AML-193 (cell line): ENCODE measurements at regions not wholly inside any gene's neighbourhood (a gene's known extent, or its start where the extent isn't known, plus 50 kb on each side); places are given as distances from the start of the nearest gene placed in this dataset.
"Not testable (repeated sequence)": the region's sequence is repeated elsewhere in the genome, so short reads cannot be mapped to it uniquely, and the experiment has no call there.

ENCODE experiments used
- DNase-seq, 2 experiments: peaks; one replicate each; lab custom pipeline; 2025; lab: John Stamatoyannopoulos, UW

DNA sequence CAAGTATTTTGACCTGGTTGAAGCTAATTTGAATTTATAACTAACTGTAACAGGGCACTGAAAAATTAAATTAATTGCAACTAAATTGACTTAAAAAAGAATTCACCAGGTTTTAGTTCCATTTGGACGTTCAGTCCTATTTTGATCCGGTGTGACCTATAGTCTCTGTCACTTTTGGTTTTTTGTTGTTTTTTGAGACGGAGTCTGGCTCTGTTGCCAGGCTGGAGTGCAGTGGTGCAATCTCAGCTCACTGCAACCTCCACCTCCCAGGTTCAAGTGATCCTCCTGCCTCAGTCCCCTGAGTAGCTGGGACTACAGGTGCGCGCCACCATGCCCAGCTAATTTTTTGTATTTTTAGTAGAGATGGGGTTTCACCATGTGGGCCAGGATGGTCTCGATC lies 91.2 kb downstream of the GADD45G start:
- DNase-seq, result not testable (repeated sequence)

DNA sequence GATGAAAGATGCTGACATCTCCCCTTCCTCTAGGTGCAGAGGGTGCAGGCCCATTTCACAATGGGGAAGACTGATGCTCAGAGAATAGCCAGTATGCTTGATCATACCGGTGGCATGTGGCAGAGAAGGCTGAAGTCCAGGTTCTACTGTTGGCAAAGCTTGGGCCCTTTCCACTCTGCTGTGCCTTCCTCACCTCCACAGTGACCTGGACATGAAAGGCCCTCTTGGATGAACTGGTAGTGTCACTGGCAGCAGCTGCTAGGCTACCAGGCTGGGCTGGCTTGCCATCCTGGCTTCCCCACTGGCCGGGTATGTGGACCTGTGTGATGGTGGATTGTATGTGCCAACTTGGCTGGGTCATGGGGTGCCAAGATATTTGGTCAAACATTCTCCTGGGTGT lies 92.0 kb downstream of the GADD45G start:
- no peak for DNase-seq

DNA sequence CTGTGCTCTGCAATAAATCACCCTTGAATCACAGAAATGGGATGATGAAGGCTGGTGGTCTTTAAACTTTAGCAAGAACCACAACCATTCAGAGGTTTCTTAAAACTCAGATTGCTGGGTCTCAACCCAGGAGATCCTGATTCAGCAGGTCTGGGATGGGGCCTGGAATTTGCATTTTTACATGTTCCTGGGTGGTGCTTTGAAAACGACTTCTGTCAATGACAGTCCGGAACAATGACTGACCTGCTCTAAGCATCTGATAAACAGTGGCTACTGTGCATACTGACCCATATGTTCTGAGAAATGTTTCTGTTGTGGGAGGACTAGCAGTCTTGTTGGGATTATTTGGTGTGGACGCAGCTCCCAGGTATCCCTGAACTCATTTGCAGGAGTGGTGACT lies 92.7 kb downstream of the GADD45G start:
- no peak for DNase-seq

DNA sequence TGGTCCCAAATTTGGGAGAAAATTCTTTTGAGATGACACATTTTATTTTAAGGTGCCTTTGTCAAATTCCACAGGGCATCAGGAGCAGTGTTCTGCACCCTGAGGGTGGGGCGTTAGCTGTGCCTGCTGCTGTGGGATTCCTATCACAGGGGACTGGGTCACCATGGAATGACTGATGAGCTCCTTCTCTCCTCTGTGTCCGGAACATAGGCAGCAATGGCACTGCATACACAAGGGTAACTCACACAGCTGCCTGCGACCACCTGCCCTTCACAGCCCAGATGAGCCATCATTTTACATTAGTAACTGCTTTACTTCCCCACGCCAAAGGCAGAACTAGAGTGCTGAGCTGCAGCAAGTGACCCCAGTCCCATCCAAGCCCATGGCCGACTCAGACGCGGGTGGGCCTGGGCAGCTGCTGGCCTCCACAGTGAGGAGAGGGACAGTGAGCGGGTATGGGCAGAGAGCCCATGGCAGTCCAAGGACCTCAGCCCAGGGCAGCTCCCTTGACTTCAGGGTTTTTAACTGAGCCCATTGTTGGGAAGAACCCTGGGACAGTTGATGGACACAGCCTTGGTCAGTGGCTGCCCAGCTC lies 93.7 kb downstream of the GADD45G start:
- DNase-seq, result no peak

DNA sequence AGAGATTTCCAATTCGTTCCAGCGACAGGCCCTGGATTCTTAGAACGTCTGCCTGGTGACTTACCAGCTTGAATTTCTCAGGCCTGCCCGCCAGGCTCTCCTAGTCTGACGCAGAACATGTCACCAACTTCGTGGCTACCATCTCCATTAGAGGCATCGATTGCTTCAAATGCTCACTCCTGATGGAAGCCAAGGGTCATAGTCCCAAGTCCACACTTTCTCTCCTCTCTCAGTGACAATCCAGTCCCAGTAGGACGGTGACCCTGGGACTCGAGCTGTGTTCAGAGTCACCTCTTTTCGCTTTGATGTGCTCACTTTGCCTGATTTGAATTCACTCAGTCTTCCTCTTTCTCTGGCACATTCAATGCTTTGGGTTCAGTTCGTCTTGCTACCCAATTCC lies 94.8 kb downstream of the GADD45G start:
- no peak for DNase-seq

DNA sequence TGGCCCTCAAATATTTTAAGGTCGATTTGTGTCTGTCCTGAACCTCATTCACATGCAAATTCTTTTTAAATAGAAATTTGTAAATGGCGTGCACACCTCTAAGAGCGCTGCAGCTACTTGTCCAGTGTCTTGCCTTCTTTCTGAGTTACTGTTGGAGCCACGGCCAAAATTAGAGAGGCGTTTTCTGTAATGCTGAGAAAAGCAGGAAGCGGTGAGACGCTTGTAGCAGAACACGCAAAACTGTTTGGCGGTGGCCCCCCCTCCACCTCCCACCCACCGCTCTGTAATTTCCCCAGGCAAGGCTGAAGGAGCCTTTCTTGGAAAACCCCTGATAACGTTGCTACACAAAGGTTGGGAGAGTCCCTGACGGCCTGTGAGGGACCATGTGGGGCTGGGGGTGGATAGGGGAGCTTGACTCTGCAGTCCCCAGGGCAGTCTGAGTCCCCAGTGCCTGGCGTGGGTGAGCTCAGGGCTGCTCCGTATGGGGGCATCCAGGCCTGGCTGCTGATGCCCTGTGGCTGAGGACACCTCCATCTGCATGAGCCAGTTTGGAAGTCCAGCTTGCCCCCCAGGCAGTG lies 96.5 kb downstream of the GADD45G start:
- no peak for DNase-seq

DNA sequence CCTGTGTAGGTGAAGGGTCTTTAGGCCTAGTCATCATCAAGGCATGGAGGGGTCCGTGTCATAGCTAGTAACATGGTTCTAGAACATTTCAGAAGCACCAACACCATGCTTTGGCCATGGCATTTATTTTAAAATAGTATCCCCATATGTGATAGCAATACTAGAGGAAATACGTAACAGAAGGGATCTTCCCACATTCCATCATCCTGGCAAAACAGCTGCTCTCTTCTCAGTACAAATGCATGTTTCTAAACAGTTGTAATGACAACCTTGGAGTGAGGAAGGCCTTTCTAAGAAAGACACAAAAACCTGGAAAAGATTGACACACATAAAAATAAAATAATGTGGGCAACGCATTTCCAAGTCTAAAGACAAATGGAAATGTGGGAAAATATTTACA lies 97.6 kb downstream of the GADD45G start:
- no peak for DNase-seq

DNA sequence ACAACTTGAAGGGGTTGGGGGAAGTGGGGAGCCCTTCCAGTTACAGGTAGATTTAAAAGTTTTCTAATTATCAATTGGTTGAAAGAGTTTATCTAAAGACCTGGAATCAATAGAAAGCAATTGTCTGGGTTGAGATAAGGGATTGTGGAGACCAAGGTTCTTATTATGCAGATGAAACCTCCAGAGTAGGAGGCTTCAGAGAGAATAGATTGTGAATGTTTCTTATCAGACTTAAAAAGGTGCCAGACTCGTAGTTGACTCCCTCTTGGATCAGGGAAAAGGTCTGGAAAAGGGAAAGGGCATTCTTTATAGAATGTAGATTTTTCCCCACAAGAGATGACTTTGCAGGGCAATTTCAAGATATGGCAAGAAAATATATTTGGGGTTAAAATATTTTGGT lies 100.8 kb downstream of the GADD45G start:
- DNase-seq, result no peak

DNA sequence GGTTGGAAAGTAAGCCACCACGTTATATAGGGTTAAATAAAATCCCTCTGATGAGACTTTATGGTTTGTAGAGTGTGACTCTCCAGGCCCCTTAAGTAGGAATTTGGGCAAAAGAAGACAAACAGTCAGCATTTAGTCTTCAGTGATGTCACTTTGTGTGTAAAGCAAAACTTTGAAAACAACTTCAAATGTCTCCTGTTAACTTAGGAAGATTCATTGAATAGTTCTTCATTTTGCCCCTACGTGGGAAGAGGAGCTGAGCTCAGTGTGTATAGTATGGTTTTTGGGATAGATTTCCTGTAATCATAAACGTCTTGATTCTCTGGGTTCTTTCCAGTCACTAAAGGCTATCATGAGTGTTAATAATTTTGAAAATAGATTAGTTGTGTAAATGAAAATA lies 101.3 kb downstream of the GADD45G start:
- DNase-seq, result no peak

DNA sequence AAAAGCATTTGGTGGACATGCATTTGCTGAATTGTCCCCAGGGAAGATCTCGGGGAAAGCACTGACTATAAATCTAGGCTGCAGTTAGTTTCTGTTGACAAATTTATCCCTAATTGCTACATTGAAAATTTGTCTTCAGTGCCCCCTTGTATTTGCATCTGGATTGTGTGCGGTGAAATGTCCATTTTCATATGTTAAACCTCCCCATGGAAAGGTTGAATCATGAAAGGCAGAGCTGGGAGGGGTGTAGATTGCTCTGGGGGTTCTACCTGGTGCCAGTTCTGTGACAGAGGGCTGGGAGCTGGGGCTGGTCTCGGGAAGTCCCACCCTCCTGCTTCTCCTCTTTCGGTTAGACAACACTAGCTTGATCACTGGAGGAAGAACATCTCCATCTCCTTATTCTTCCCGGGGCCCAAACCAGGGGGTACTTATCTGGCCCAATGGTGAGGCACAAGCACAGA lies 101.9 kb downstream of the GADD45G start:
- no peak for DNase-seq

DNA sequence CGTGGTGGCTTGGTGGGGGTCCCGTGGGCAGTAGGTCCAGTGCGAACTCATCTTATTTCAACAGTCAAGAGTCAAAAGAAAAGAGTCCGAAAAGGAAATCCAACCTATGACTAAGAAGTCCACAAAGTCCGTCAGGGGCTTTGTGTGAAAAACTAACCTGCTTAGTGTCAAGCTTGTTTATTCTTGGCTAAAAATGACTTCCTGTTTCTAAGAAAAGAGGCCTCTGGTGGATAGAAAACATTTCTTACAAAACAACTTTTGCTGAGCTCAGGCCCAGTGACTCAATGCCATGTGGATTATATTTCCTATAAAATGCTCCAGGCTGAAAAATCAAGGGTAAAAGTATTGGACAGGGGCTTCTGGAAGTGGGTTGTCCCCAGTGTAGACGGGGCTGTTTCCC lies 105.9 kb downstream of the GADD45G start:
- DNase-seq, result no peak

DNA sequence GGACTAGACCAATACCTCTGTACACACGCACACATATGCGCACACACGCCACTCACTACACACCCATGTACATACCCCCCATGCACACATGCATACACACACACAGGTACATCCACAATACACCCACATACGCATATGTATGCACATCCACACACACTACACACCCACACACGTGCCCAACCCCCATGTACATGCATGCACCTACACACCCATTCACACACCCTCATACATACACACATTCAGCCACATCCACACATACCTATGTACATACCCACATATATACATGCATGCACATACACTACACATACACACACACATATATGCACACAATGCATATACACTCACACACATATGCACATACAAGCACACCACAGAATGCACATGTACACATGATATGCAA lies 107.1 kb downstream of the GADD45G start:
- no peak for DNase-seq

DNA sequence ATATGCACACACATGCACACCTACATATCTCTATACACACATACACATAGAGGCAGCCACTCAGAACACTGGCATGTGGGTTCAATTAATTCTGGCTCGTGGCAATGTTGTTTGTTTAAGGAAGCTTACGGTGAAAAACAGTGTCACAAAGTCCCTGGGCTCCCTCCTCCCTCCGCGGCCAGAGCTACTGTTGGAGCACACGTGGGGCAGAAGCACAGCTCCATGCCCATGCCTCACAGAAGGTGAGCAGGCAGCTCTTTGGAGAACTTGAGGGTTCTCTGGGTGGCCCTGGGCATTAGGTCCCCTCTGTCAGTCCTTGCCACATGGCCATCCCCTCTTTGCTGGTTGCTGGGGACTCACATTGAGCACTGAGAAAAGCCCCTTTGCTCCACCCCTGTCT lies 107.5 kb downstream of the GADD45G start:
- DNase-seq, result no peak

DNA sequence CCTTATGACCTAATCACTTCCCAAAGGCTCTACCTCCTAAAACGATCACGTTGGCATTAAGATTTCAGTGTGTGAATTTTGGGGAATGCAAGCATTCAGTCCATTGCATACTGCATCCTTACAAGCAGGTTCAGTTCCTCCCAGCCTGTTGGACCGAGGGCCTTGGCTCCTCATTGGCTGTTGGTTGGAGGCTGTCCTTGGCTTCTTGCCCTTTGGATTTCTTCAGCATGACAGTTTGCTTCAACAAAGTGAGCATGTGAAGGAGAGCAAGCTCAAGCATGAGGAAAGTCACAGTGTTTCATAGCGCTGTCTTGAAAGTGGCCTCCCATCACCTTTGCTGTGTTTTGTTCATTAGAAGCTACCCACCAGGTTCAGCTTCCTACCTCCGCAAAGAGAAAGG lies 109.5 kb downstream of the GADD45G start:
- no peak for DNase-seq

DNA sequence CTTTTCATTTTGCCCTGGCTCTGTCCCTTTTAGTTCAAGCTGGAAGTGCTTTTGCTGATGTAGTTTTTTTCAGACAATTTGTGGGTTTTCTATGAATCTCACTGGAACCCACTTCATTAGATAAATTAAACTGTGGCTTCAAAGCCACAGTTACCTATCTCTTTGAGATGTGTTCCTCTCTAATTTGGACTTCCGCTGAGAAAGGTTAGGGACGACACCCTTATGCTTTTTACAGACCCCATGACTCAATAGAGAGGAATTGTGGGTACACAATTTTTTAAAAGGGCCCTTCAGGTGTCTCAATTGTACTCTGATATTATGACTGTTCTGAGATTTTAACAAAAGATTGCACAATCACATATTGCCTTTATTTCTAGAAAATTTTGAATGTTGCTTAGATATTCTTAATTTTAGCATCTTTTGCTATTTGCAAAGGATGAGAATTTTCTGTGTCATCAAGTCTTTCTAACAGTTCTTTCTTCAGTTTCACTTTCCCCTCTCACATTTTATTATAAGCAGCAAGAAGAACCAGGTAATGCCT lies 110.6 kb downstream of the GADD45G start:
- DNase-seq, result no peak

DNA sequence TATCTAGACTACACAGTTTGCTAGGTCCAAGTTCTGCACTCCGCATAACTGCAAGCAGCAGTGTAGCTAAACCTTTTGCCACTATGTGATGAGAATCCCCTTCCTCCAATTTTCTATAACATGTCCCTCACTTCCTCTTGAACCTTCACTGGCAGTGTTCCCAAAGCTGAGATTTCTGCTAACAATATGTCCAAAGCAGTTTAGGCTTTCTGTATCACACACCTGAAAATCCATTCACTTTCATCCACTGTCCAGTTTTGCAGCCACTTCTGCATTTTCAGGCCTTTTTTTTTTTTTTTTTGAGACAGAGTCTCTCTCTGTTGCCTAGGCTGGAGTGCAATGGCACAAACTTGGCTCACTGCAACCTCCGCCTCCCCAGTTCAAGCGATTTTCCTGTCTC lies 111.1 kb downstream of the GADD45G start:
- no peak for DNase-seq

DNA sequence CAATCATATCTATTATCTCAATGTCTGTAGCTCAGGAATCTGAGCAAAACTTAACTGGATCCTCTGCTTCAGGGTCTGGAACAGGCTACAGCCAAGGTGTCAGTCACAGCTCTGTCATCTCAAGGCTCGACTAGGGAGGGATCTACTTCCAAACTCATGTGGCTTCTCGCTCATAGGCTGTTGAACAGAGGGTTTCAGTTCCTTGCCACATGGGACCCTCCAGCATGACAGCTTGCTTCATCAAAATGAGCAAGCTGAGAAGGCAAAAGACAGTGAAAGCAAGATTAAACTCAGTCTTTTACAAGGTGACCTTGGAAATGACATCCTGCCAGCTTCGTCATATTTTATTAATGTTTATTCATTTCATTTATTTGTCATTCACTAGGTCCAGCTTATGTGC lies 111.7 kb downstream of the GADD45G start:
- no peak for DNase-seq

DNA sequence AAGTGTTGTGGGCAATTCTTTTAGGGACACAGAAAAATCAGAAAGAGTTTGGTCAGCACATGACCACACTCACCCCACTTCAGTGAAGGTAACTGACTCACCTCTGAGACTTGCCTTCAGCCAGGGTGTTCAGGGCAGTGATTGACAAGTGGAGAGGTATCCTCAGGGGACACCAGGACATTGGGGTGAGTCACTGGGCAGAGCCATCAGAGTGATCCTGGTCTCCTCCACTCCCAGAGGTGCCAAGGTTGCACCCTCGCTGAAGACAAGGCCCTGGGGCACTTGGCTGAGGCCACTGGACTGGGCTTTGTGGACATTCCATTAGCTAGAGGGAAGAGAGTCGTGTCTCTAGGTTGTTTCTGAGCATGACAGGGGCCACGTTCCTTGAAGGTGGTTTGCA lies 113.4 kb downstream of the GADD45G start:
- DNase-seq, result no peak

DNA sequence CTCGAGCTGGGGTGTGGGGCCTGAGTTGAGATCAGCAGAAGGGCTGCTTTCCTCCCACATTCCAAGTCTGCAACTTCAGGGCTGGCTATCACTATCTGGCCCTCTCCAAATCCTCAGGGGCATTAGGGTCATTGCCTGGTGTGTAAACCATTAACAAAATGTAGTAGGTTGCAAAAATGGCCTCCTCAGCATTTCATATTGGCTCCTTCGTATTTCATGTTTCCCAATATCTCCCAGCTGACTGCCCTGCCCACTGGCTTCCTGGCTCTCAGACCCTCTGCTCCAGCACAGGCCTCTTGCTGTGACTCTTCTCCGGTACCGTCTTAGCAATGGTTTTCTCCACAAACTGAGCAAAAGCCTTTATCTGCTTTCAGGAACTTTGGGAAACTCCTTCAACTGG lies 113.8 kb downstream of the GADD45G start:
- DNase-seq, result no peak

DNA sequence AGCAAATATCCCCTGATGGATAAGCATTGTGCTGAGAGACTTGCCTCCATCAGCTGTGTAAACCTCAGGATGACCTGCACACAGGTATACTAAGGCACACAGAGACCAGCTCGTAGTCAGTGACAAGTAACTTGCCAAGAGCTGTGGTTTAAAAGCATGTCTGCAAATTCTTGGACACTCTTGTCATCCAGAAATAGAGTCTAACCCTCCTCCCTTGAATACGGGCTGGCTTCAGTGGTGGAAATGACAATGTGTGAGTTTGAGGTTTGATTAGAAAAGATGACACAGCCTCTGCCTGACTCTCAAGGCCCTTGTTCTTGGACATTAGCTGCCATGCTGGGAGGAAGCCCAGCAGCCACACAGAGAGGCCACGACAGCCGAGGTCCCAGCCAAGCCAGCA lies 114.4 kb downstream of the GADD45G start:
- DNase-seq, result no peak

DNA sequence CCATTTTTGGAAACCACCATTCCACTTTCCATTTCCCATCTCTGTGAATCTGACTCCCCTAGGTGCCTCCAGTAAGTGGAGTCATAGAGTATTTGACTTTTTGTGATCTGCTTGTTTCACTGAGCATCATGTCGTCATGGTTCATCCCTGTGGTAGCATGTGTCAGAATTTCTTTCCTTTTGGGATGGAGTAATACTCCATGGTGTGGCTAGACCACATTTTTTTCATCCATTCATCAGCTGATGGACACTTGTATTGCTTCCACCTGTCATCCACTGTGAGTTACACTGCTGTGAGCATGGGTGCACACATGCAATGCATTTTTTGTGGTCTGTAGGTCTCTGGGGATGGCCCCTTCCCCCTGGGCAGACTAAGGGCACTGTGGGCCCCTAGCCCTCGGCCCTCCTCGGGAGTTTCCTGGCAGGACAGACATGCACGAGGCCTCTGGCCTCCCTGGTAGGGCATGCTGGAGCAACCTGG lies 115.9 kb downstream of the GADD45G start:
- DNase-seq, result no peak

DNA sequence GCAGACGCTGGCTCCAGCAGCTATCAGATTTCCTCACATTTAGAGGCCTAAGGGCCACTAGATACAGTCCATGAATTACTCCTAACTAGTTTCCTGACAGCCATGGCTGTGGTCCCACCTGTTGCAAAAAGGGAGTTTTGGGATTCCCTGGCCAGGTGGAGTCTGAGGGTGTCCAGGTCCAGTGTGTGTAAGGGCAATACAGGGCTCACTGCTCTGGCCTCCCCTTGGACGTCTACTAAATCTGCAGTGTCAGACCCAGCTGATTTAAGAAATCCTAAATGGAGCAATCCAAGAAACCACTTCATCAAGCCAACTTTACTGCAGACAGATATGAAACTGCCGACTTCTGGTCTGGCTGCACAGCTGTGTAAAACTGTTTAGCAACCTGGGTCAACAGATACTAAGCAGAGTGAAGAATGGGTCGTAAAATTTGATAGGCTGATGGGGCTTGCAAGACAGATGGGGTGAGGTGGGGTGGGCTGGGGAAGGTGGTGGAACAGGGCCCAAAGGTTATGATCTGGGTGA lies 116.4 kb downstream of the GADD45G start:
- no peak for DNase-seq

DNA sequence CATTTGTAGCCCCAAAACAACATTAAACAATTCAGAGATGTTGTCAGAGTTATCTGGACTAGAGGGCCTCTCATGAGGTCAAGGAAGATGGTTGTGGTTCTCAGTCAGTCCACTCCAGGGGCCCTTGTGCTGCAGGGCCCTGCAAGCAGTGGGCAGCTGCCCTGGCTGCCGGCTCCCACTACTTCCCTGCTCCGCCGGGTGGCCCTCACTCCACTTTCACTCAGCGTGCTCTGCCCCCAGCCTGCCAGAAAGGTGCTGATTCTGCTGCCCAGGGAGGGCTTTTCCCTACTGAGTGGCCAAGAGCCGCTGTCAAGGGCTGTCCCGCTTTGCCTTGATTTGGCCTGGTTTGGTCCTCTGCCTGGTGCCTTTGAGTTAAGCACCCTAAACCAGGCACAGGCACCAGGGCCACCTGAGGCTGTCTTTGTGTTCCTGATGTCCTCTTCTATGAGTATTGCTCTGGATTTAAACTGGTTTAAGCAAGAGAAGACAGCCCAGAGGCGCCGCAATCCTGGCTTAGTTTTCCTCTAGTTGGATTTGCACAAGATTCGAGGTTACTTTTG lies 117.2 kb downstream of the GADD45G start:
- DNase-seq, result no peak
